Activated T-cell treated with anti-CD3 and anti-CD28 coated beads, Interleukin-2, amount 50 U/mL, for 24 hours (primary cell): ENCODE measurements at regions not wholly inside any gene's neighbourhood (a gene's known extent, or its start where the extent isn't known, plus 50 kb on each side); places are given as distances from the start of the nearest gene placed in this dataset.
"Not testable (repeated sequence)": the region's sequence is repeated elsewhere in the genome, so short reads cannot be mapped to it uniquely, and the experiment has no call there.

Source experiments
- DNase-seq: peaks from one replicate; pipeline ENCODE4 v3.0.0-alpha.2; 2020
- H3K27ac Mint-ChIP-seq: 2 replicates; pipeline ENCODE4 v1.8.0; 2020; ENCODE audit warnings: mild to moderate bottlenecking, mixed read lengths
- H3K27me3 Mint-ChIP-seq: 2 replicates; pipeline ENCODE4 v1.8.0; 2020; ENCODE audit warnings: mixed read lengths
- H3K36me3 Mint-ChIP-seq: 2 replicates; pipeline ENCODE4 v1.8.0; 2020; ENCODE audit warnings: low read depth, mixed read lengths
- H3K4me1 Mint-ChIP-seq: 2 replicates; pipeline ENCODE4 v1.8.0; 2020; ENCODE audit warnings: low read depth, mixed read lengths
- H3K4me3 Mint-ChIP-seq: 2 replicates; pipeline ENCODE4 v1.8.0; 2020; ENCODE audit warnings: mild to moderate bottlenecking, moderate library complexity, mixed read lengths
- H3K9me3 Mint-ChIP-seq: 2 replicates; pipeline ENCODE4 v1.8.0; 2020; ENCODE audit warnings: mixed read lengths

GRCh38 chr19:28148554-28148953, 1064.4 kb downstream of the UQCRFS1 start:
- peaks cover 7% of the 10 kb centered on the region for H3K9me3 Mint-ChIP-seq
- no peaks in the 10 kb centered on the region for H3K36me3 Mint-ChIP-seq
- H3K27me3 Mint-ChIP-seq, result no peaks in the 10 kb centered on the region
- H3K4me3 Mint-ChIP-seq, result no peak overlapping the region
- H3K27ac Mint-ChIP-seq, result no peak overlapping the region
- DNase-seq, result no peak
- H3K4me1 Mint-ChIP-seq, result no peaks in the 10 kb centered on the region

GRCh38 chr19:28142258-28142657, 1070.7 kb downstream of the UQCRFS1 start:
- Mint-ChIP-seq H3K27ac (no peak overlapping the region), H3K4me1 (no peaks in the 10 kb centered on the region), H3K27me3 (no peaks in the 10 kb centered on the region), H3K9me3 (peaks cover 25% of the 10 kb centered on the region), H3K36me3 (no peaks in the 10 kb centered on the region), H3K4me3 (no peak overlapping the region)
- no peak for DNase-seq

- Mint-ChIP-seq H3K27ac (no peak overlapping the region), H3K4me3 (no peak overlapping the region), H3K4me1 (no peaks in the 10 kb centered on the region), H3K9me3 (peaks cover 26% of the 10 kb centered on the region), H3K36me3 (no peaks in the 10 kb centered on the region), H3K27me3 (no peaks in the 10 kb centered on the region)
- DNase-seq, result no peak
Measured at GRCh38 chr19:28140201-28140600, 1072.8 kb downstream of the UQCRFS1 start.

GRCh38 chr19:28137772-28138171, 1075.2 kb downstream of the UQCRFS1 start:
- no peaks in the 10 kb centered on the region for H3K36me3 Mint-ChIP-seq
- H3K4me1 Mint-ChIP-seq, result no peaks in the 10 kb centered on the region
- H3K9me3 Mint-ChIP-seq, result peaks cover 25% of the 10 kb centered on the region
- H3K27ac Mint-ChIP-seq, result no peak overlapping the region
- no peaks in the 10 kb centered on the region for H3K27me3 Mint-ChIP-seq
- no peak overlapping the region for H3K4me3 Mint-ChIP-seq
- DNase-seq, result no peak

GRCh38 chr19:28136796-28137195, 1076.2 kb downstream of the UQCRFS1 start:
- H3K9me3 Mint-ChIP-seq, result peaks cover 25% of the 10 kb centered on the region
- DNase-seq, result no peak

GRCh38 chr19:28135825-28136224, 1077.1 kb downstream of the UQCRFS1 start:
- no peaks in the 10 kb centered on the region for H3K4me1 Mint-ChIP-seq
- no peaks in the 10 kb centered on the region for H3K36me3 Mint-ChIP-seq
- H3K27me3 Mint-ChIP-seq, result no peaks in the 10 kb centered on the region
- H3K9me3 Mint-ChIP-seq, result peaks cover 20% of the 10 kb centered on the region
- no peak for DNase-seq
- H3K4me3 Mint-ChIP-seq, result no peak overlapping the region
- no peak overlapping the region for H3K27ac Mint-ChIP-seq

More at GRCh38 chr19:28136796-28137195, 1076.2 kb downstream of the UQCRFS1 start:
- H3K27ac Mint-ChIP-seq, result no peak overlapping the region
- no peaks in the 10 kb centered on the region for H3K36me3 Mint-ChIP-seq
- no peak overlapping the region for H3K4me3 Mint-ChIP-seq
- no peaks in the 10 kb centered on the region for H3K4me1 Mint-ChIP-seq
- no peaks in the 10 kb centered on the region for H3K27me3 Mint-ChIP-seq

GRCh38 chr19:28134311-28134710, 1078.6 kb downstream of the UQCRFS1 start:
- no peak for DNase-seq
- no peak overlapping the region for H3K27ac Mint-ChIP-seq
- H3K4me3 Mint-ChIP-seq, result no peak overlapping the region
- no peaks in the 10 kb centered on the region for H3K36me3 Mint-ChIP-seq
- no peaks in the 10 kb centered on the region for H3K4me1 Mint-ChIP-seq
- no peaks in the 10 kb centered on the region for H3K27me3 Mint-ChIP-seq
- peaks cover 10% of the 10 kb centered on the region for H3K9me3 Mint-ChIP-seq

- DNase-seq, H3K4me3 Mint-ChIP-seq, H3K27me3 Mint-ChIP-seq, H3K4me1 Mint-ChIP-seq, H3K36me3 Mint-ChIP-seq, H3K27ac Mint-ChIP-seq: not testable (repeated sequence)
- H3K9me3 Mint-ChIP-seq, result peaks cover 13% of the 10 kb centered on the region
Measured at GRCh38 chr19:28130881-28131280, 1082.1 kb downstream of the UQCRFS1 start.

GRCh38 chr19:28130066-28130511, 1082.9 kb downstream of the UQCRFS1 start:
- no peaks in the 10 kb centered on the region for H3K4me1 Mint-ChIP-seq
- no peak for DNase-seq
- peaks cover 7% of the 10 kb centered on the region for H3K9me3 Mint-ChIP-seq
- H3K36me3 Mint-ChIP-seq, result no peaks in the 10 kb centered on the region
- H3K27ac Mint-ChIP-seq, result no peak overlapping the region
- H3K27me3 Mint-ChIP-seq, result no peaks in the 10 kb centered on the region
- no peak overlapping the region for H3K4me3 Mint-ChIP-seq

GRCh38 chr19:28128341-28128740, 1084.6 kb downstream of the UQCRFS1 start:
- no peak for DNase-seq
- Mint-ChIP-seq H3K4me3 (no peak overlapping the region), H3K27me3 (no peaks in the 10 kb centered on the region), H3K9me3 (peaks cover 12% of the 10 kb centered on the region), H3K36me3 (no peaks in the 10 kb centered on the region), H3K4me1 (no peaks in the 10 kb centered on the region), H3K27ac (no peak overlapping the region)

- H3K4me1 Mint-ChIP-seq, result no peaks in the 10 kb centered on the region
- H3K4me3 Mint-ChIP-seq, result no peak overlapping the region
- DNase-seq, result no peak
- H3K27ac Mint-ChIP-seq, result no peak overlapping the region
- H3K27me3 Mint-ChIP-seq, result no peaks in the 10 kb centered on the region
- no peaks in the 10 kb centered on the region for H3K36me3 Mint-ChIP-seq
- H3K9me3 Mint-ChIP-seq, result peaks cover 12% of the 10 kb centered on the region
Measured at GRCh38 chr19:28126135-28126898, 1086.6 kb downstream of the UQCRFS1 start.

GRCh38 chr19:28122734-28123133, 1090.2 kb downstream of the UQCRFS1 start:
- Mint-ChIP-seq H3K4me3 (no peak overlapping the region), H3K36me3 (no peaks in the 10 kb centered on the region), H3K4me1 (no peaks in the 10 kb centered on the region), H3K27me3 (no peaks in the 10 kb centered on the region), H3K27ac (no peak overlapping the region), H3K9me3 (peaks cover 10% of the 10 kb centered on the region)
- no peak for DNase-seq

- H3K36me3 Mint-ChIP-seq, result no peaks in the 10 kb centered on the region
- H3K4me1 Mint-ChIP-seq, result no peaks in the 10 kb centered on the region
- H3K27me3 Mint-ChIP-seq, result no peaks in the 10 kb centered on the region
- H3K9me3 Mint-ChIP-seq, result peaks cover 22% of the 10 kb centered on the region
- H3K27ac Mint-ChIP-seq, result no peak overlapping the region
- H3K4me3 Mint-ChIP-seq, result no peak overlapping the region
- no peak for DNase-seq
Measured at GRCh38 chr19:28118235-28118634, 1094.7 kb downstream of the UQCRFS1 start.

GRCh38 chr19:28117143-28117542, 1095.8 kb downstream of the UQCRFS1 start:
- no peak overlapping the region for H3K27ac Mint-ChIP-seq
- H3K4me1 Mint-ChIP-seq, result no peaks in the 10 kb centered on the region
- no peaks in the 10 kb centered on the region for H3K27me3 Mint-ChIP-seq
- no peak for DNase-seq
- no peaks in the 10 kb centered on the region for H3K36me3 Mint-ChIP-seq
- peaks cover 23% of the 10 kb centered on the region for H3K9me3 Mint-ChIP-seq
- no peak overlapping the region for H3K4me3 Mint-ChIP-seq

- H3K4me1 Mint-ChIP-seq, H3K27me3 Mint-ChIP-seq, DNase-seq, H3K36me3 Mint-ChIP-seq, H3K4me3 Mint-ChIP-seq, H3K27ac Mint-ChIP-seq: not testable (repeated sequence)
- H3K9me3 Mint-ChIP-seq, result peaks cover 23% of the 10 kb centered on the region
Measured at GRCh38 chr19:28116379-28116778, 1096.6 kb downstream of the UQCRFS1 start.
